OCI-LY7 (cell line): ENCODE measurements at regions not wholly inside any gene's neighbourhood (a gene's known extent, or its start where the extent isn't known, plus 50 kb on each side); places are given as distances from the start of the nearest gene placed in this dataset.

Source experiments
- CTCF ChIP-seq: fragments of 200-600 bp; sonication (generic); conservative IDR thresholded peaks from 2 replicates; pipeline ENCODE4 v1.5.1; 2014; ENCODE audit warnings: mild to moderate bottlenecking, antibody characterized with exemption, low read length, moderate library complexity, mixed read lengths
- EZH2phosphoT487 ChIP-seq: fragments of 200-600 bp; sonication (generic); IDR thresholded peaks from 2 replicates; pipeline ENCODE4 v1.6.1; 2018; ENCODE audit warnings: low read depth, borderline replicate concordance, mild to moderate bottlenecking, mixed run types, antibody characterized with exemption, low read length, moderate library complexity, mixed read lengths

DNA sequence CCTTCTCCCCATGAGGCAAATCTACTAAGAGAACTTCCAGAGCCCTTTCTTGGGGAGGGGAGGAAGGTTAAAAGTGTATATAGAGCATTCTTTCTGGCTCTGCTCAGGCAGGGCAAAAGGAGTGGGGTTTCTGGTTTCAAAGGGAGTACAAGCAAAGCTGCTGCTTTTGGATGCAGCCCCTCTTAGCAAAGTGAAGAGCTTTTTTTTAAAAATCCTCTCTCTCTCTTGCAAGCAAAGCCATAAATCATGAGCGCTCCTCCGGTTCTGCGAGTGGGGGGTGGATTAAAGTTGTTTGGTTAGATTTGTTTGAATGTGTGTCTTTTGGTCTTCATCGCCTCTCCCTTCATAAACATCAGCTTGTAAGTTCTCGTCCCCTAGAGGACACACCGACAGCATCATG lies 546.6 kb upstream of the TBX3 start:
- no peak for TF ChIP-seq CTCF
- TF ChIP-seq EZH2phosphoT487 = no peak
